Vagina (tissue), 2 donors: ENCODE measurements at regions not wholly inside any gene's neighbourhood (a gene's known extent, or its start where the extent isn't known, plus 50 kb on each side); places are given as distances from the start of the nearest gene placed in this dataset.

Experiments used
- POLR2A ChIP-seq, 2 donors: fragments of 450-650 bp; IDR thresholded peaks; one replicate each; pipeline ENCODE4 v1.6.1; 2017; ENCODE audit warnings: antibody characterized with exemption in 2 of 2, mild to moderate bottlenecking in 2 of 2, moderate library complexity in 2 of 2
- POLR2AphosphoS5 ChIP-seq, 2 donors: sonication (generic); formaldehyde crosslinking; IDR thresholded peaks; one replicate each; pipeline ENCODE4 v1.9.0; 2017; ENCODE audit warnings: antibody characterized with exemption in 2 of 2, mild to moderate bottlenecking in 2 of 2, low read depth in 1 of 2; ENCODE audit not compliant: insufficient read depth in 1 of 2
- TF ChIP-seq, protein P1 (sequence below), 3 experiments: fragments of 450-650 bp in 2 of 3; fragments of 200-600 bp in 1 of 3; sonication (generic) in 1 of 3; IDR thresholded peaks; one replicate each; pipeline ENCODE4 v1.5.1; 2017 to 2019; ENCODE audit warnings: antibody characterized with exemption in 3 of 3, mild to moderate bottlenecking in 2 of 3, moderate library complexity in 2 of 3

GRCh38 chr13:27004326-27004725, 167.3 kb downstream of the USP12 start:
- TF ChIP-seq, protein P1, sequence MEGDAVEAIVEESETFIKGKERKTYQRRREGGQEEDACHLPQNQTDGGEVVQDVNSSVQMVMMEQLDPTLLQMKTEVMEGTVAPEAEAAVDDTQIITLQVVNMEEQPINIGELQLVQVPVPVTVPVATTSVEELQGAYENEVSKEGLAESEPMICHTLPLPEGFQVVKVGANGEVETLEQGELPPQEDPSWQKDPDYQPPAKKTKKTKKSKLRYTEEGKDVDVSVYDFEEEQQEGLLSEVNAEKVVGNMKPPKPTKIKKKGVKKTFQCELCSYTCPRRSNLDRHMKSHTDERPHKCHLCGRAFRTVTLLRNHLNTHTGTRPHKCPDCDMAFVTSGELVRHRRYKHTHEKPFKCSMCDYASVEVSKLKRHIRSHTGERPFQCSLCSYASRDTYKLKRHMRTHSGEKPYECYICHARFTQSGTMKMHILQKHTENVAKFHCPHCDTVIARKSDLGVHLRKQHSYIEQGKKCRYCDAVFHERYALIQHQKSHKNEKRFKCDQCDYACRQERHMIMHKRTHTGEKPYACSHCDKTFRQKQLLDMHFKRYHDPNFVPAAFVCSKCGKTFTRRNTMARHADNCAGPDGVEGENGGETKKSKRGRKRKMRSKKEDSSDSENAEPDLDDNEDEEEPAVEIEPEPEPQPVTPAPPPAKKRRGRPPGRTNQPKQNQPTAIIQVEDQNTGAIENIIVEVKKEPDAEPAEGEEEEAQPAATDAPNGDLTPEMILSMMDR (IDR thresholded peaks at IDR 0.05) = no peak
- TF ChIP-seq POLR2A (IDR thresholded peaks at IDR 0.05) (no peak), POLR2AphosphoS5 (IDR thresholded peaks at IDR 0.05; ENCODE audit: insufficient read depth in 1 of 2, low read depth in 1 of 2) (no peak)
